HG03045 (cell line): ENCODE measurements at regions not wholly inside any gene's neighbourhood (a gene's known extent, or its start where the extent isn't known, plus 50 kb on each side); places are given as distances from the start of the nearest gene placed in this dataset.
"Not testable (repeated sequence)": the region's sequence is repeated elsewhere in the genome, so short reads cannot be mapped to it uniquely, and the experiment has no call there.

ENCODE experiments used
- ATAC-seq: cut with Tn5 transposase; IDR thresholded peaks from one replicate; pipeline ENCODE4 v1.9.1; 2021; ENCODE audit warnings: mild to moderate bottlenecking, moderate library complexity; ENCODE audit not compliant: unreplicated experiment

GRCh38 chr1:229710746-229711145 lies 84.7 kb downstream of the URB2 start:
- no peak for ATAC-seq

DNA sequence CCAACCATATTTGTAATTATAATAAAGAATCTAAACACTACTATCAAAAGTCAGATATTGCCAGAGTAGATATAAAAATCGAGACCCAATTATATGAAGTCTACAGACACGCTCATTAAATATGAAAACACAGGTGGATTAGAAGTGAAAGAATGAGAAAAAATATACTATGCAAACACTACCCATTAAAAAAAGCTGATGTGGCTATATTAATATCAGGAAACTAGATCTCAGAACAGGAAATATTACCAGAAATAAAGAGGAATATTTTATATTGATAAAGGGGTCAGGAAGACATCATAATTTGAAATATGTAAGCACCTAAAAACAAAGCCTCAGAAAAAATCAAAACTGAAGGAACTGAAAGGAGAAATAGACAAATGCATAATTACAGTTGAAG lies 88.3 kb downstream of the URB2 start:
- ATAC-seq, result no peak

DNA sequence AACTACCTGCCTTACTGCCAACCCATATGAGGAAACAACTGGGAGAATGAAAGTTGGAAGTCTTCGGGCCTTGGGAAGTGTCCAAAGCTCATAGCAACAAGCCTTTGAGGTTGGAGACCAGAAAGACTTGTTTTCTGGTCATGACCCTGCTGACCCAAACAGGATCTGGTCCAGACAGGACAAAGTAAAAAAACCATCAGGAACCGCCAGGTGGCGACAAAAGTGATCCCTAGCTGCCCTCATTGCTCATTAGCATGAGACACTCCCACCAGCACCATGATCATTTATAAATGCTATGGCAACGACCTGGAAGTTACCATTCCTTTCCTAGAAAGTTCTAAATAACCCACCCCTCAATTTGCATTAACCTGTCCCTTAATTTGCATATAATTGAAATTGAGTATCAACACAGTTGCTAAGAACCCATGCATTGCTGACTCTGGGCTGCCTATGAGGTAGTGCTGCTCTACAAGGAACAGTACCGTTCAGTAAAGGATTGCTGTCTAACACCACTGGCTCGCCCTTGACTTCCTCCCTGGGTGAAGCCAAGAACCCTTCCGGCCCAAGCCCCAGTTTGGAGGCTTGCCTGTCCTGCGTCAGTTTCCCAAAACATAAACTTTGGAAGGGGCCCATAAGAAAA lies 89.0 kb downstream of the URB2 start:
- no peak for ATAC-seq

GRCh38 chr1:229716069-229716468 lies 90.0 kb downstream of the URB2 start:
- ATAC-seq, result no peak

- no peak for ATAC-seq
Measured at GRCh38 chr1:229716704-229717103, 90.7 kb downstream of the URB2 start.

DNA sequence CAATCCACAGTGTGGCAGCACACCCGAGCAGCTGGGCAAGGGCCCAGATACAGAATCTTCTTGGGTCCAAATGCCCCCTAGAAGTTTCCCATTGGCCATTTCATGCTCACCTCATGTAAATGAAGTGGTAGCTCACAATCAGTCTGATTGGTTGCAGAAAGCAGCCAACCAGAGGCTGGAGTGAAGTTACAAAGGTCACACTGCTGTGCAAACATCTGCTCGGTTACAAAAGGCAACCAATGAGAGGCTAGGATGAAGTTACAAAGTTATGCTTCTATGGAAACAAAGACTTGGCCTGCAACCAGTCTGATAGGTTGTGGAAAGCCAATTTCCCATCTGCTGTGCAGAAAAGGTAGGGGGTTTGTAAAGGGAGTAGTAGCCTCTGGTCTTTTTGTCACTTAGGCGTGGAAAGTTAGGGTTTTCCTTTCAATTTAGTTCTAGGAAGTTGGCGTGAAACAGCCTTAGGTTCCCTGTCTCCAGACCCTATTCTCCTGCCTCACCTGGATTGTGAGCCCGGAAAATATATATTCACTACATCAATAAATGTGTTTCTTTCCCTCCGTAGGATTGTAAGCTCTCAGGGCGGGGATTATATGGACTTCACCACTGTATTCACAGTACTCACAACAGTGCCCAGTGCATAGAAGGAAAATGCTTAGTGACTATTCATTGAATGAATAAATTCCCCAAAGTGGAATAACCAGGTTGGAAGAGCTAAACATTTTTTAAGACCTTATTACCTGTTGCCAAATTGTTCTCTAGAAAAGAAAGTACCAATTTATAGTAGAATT lies 91.9 kb downstream of the URB2 start:
- no peak for ATAC-seq

GRCh38 chr1:229726061-229726460 lies 100.0 kb downstream of the URB2 start:
- no peak for ATAC-seq

DNA sequence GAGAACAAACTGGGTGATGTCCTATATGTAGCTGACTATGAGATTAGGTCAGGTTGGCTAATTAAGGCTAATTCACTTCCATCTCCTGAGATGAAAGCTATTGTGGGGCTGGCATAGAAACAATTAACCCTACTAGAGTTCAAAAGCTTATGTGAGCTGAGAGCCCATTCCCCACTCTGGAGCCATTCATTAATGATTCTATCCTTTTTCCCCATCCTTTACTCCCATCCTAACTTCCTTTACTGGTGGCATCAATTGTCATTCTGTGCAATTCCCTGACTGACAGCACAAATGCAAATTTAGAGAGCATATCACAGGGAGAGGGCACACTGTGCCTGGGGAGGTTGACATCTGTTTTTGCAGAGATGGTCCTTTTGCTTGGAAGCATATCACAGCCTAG lies 103.9 kb downstream of the URB2 start:
- no peak for ATAC-seq

- ATAC-seq, result no peak
Measured at GRCh38 chr1:229730573-229730972, 104.5 kb downstream of the URB2 start.

GRCh38 chr1:229732061-229732460 lies 106.0 kb downstream of the URB2 start:
- ATAC-seq, result no peak

- no peak for ATAC-seq
Measured at GRCh38 chr1:229736376-229736775, 110.3 kb downstream of the URB2 start.

GRCh38 chr1:229742614-229743013 lies 116.6 kb downstream of the URB2 start:
- ATAC-seq, result not testable (repeated sequence)

DNA sequence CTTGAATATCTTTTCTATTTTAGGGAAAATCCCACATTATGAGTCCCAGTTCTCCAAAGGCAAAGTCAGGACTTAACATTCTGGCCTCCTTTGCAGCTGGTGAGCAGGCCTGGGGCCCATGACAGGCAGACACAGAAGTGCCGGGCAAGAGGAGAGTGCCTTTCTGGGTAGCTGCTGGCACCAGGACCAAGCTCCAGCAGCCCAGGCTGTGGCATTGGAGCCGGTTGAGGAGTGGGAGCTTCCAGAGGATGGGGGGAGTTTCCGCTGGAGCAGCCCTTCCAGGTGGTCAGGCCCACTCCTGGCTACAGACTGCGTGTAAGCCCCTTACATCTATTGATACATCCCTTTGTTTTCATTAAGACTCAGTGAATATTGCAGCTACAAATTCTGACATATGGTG lies 123.9 kb downstream of the URB2 start:
- no peak for ATAC-seq

GRCh38 chr1:229751610-229752009 lies 125.6 kb downstream of the URB2 start:
- ATAC-seq, result no peak

GRCh38 chr1:229752679-229753078 lies 126.6 kb downstream of the URB2 start:
- no peak for ATAC-seq

DNA sequence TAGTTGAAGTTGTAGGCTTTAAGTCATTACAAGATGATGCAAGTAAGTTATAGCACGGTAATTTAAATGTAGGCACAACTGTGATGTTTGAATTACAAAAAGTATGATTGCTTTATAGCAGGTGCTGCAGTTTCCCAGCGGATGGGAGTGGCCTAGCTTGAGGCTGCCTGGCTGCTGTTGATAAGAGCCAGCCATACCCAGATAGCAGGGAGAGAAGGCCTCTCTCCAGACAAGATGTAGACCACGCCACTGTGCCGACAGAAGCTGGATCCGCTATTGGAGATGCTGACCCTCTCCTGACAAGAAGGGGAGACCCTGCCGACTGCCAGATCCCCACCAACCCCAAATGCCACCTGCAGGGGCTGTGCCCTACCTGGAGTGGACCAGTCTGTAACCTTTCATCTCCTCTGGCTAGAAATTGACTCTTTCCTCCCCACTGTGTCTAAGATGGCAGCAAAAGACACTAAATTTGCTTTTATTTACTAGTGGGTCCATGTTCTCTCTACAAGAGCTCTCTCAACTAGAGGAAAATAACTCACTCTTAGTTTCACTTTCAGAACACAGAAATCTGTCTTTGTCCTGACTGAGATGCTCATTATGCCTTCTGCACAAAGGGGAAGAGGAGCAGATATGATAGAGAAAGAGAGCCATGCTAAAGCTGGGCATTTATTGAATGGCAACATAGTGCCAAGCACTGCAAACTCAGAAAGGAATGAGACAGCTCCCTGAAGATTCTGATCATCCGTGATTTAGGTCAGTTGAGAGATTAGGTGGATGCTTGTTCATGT lies 127.9 kb downstream of the URB2 start:
- no peak for ATAC-seq

- no peak for ATAC-seq
Measured at GRCh38 chr1:229756666-229757065, 130.6 kb downstream of the URB2 start.

GRCh38 chr1:229757226-229757625 lies 131.2 kb downstream of the URB2 start:
- no peak for ATAC-seq

- no peak for ATAC-seq
Measured at GRCh38 chr1:229758101-229759036, 132.3 kb downstream of the URB2 start.

DNA sequence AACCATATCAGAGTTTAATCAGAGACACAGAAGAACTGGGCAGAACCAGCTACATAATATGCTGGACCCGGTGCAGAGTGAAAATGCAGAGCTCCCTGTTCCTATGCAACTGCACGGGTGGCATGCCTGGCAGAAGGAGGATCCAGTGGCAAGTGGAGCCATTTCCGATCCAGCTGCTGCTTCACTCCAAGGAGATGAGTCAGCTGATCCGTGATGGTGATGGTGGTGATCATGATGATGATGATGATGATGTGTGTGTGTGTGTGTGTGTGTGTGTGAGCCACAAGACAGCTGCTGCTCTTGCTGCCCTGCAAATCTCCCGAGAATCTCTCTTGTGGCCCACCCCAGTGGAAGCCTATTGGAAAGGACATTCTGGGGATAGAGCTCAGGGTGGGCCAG lies 133.0 kb downstream of the URB2 start:
- ATAC-seq, result no peak

GRCh38 chr1:229759586-229759985 lies 133.5 kb downstream of the URB2 start:
- no peak for ATAC-seq
